Epithelial cell of esophagus (primary cell): ENCODE measurements at regions not wholly inside any gene's neighbourhood (a gene's known extent, or its start where the extent isn't known, plus 50 kb on each side); places are given as distances from the start of the nearest gene placed in this dataset.

Experiments
- DNase-seq: peaks from one replicate; pipeline ENCODE4 v3.0.0; 2010; ENCODE audit warnings: low read depth
- H3K4me3 ChIP-seq: 2 replicates; pipeline ENCODE4 v1.5.1; 2011; ENCODE audit warnings: mild to moderate bottlenecking, low read length, control low read depth
- TF ChIP-seq, protein P1 (sequence below): IDR thresholded peaks from 2 replicates; pipeline ENCODE4 v1.5.1; 2011; ENCODE audit warnings: low read depth, mild to moderate bottlenecking, low read length, control low read depth, inconsistent platforms; ENCODE audit not compliant: insufficient read depth; ENCODE audit errors: missing control alignments

GRCh38 chr3:113142476-113142875 lies 68.9 kb upstream of the BOC start:
- no peak for DNase-seq
- H3K4me3 ChIP-seq = no peak overlapping the region
- TF ChIP-seq, protein P1, sequence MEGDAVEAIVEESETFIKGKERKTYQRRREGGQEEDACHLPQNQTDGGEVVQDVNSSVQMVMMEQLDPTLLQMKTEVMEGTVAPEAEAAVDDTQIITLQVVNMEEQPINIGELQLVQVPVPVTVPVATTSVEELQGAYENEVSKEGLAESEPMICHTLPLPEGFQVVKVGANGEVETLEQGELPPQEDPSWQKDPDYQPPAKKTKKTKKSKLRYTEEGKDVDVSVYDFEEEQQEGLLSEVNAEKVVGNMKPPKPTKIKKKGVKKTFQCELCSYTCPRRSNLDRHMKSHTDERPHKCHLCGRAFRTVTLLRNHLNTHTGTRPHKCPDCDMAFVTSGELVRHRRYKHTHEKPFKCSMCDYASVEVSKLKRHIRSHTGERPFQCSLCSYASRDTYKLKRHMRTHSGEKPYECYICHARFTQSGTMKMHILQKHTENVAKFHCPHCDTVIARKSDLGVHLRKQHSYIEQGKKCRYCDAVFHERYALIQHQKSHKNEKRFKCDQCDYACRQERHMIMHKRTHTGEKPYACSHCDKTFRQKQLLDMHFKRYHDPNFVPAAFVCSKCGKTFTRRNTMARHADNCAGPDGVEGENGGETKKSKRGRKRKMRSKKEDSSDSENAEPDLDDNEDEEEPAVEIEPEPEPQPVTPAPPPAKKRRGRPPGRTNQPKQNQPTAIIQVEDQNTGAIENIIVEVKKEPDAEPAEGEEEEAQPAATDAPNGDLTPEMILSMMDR = no peak

DNA sequence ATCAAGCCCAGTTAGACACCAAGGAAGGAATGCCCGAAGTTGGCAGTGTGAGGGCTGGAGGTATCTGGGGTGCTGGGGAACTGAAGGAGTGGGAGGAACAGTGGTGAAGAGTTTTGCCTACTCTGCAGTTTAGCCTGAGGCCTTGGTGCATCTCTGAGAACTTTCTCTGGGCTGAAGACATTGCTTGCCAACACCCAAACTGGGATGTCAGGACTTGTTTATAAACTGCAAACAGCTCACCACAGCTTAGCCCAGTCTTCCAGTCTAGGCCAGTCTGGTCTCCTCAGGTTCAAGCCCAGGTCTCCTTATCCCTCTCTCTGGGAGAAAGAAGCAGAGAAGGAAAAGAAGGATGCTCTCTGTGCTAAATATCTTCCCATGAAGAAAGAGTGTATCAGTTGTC lies 68.0 kb upstream of the BOC start:
- DNase-seq = peak; percentile 67
- H3K4me3 ChIP-seq = no peak overlapping the region
- TF ChIP-seq, protein P1 = no peak

GRCh38 chr3:113147681-113148261 lies 63.6 kb upstream of the BOC start:
- no peak overlapping the region for H3K4me3 ChIP-seq
- TF ChIP-seq, protein P1 = no peak
- DNase-seq = no peak

GRCh38 chr3:113148284-113148683 lies 63.1 kb upstream of the BOC start:
- TF ChIP-seq, protein P1 = no peak
- DNase-seq = peak; percentile 90
- no peak overlapping the region for H3K4me3 ChIP-seq

DNA sequence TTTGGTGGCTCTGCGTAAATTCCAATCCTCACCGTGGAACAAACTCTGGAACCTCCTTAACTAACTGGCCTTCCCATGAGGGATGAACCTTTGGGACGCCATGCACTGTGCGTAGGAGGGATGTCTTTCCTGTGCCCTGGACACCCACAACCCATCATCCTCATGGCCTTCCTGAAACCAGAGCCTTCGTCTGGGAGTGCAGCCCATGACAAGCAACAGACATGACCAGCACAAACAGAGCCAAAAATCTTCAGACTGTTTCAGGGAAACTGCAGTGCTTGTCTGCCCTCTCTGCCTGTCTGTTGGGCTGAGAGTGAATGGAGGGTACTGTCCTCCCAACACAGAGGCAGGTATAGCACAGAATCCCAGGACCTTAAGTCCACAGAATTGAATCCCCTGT lies 61.1 kb upstream of the BOC start:
- TF ChIP-seq, protein P1 = no peak
- H3K4me3 ChIP-seq = no peak overlapping the region
- no peak for DNase-seq

GRCh38 chr3:113151461-113152031 lies 59.8 kb upstream of the BOC start:
- H3K4me3 ChIP-seq = no peak overlapping the region
- TF ChIP-seq, protein P1 = no peak
- DNase-seq = no peak

- no peak overlapping the region for H3K4me3 ChIP-seq
- no peak for DNase-seq
- TF ChIP-seq, protein P1 = no peak
Measured at GRCh38 chr3:113152849-113153248, 58.5 kb upstream of the BOC start.
